PC-9 (cell line): ENCODE measurements at regions not wholly inside any gene's neighbourhood (a gene's known extent, or its start where the extent isn't known, plus 50 kb on each side); places are given as distances from the start of the nearest gene placed in this dataset.
"Not testable (repeated sequence)": the region's sequence is repeated elsewhere in the genome, so short reads cannot be mapped to it uniquely, and the experiment has no call there.

Source experiments
- EZH2 ChIP-seq: fragments of 200-600 bp; sonication (generic); IDR thresholded peaks from 2 replicates; pipeline ENCODE4 v1.8.0; 2017; ENCODE audit warnings: antibody characterized with exemption, low read depth
- TF ChIP-seq, protein P1 (sequence below): fragments of 200-600 bp; sonication (generic); conservative IDR thresholded peaks from 2 replicates; pipeline ENCODE4 v1.6.1; 2017; ENCODE audit warnings: mixed run types, antibody characterized with exemption, mild to moderate bottlenecking, moderate library complexity

DNA sequence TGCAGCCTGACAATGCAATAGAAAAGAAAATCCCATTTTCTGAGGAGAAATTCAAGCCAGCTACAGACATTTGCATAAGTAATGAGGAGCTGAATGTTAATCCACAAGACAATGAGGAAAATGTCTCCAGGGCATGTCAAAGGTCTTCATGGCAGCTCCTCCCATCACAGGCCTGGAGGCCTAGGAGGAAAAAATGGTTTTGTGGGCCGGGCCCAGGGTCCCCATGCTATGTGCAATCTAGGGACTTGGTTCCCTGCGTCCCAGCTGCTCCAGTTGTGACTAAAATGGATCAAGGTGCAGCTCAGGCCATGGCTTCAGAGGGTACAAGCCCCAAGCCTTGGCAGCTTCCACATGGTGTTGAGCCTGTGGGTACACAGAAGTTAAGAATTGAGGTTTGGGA is 132.5 kb upstream of the PARD3B start:
- TF ChIP-seq, protein P1, sequence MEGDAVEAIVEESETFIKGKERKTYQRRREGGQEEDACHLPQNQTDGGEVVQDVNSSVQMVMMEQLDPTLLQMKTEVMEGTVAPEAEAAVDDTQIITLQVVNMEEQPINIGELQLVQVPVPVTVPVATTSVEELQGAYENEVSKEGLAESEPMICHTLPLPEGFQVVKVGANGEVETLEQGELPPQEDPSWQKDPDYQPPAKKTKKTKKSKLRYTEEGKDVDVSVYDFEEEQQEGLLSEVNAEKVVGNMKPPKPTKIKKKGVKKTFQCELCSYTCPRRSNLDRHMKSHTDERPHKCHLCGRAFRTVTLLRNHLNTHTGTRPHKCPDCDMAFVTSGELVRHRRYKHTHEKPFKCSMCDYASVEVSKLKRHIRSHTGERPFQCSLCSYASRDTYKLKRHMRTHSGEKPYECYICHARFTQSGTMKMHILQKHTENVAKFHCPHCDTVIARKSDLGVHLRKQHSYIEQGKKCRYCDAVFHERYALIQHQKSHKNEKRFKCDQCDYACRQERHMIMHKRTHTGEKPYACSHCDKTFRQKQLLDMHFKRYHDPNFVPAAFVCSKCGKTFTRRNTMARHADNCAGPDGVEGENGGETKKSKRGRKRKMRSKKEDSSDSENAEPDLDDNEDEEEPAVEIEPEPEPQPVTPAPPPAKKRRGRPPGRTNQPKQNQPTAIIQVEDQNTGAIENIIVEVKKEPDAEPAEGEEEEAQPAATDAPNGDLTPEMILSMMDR = not testable (repeated sequence)
- not testable (repeated sequence) for TF ChIP-seq EZH2
